NCI-H2107 treated with DMSO at 0.1 percent for 48 hours (cell line): ENCODE measurements at regions not wholly inside any gene's neighbourhood (a gene's known extent, or its start where the extent isn't known, plus 50 kb on each side); places are given as distances from the start of the nearest gene placed in this dataset.
"Not testable (repeated sequence)": the region's sequence is repeated elsewhere in the genome, so short reads cannot be mapped to it uniquely, and the experiment has no call there.

Experiments used
- DNase-seq: peaks from one replicate; lab custom pipeline; 2025; ENCODE audit not compliant: unreplicated experiment; lab: John Stamatoyannopoulos, UW

DNA sequence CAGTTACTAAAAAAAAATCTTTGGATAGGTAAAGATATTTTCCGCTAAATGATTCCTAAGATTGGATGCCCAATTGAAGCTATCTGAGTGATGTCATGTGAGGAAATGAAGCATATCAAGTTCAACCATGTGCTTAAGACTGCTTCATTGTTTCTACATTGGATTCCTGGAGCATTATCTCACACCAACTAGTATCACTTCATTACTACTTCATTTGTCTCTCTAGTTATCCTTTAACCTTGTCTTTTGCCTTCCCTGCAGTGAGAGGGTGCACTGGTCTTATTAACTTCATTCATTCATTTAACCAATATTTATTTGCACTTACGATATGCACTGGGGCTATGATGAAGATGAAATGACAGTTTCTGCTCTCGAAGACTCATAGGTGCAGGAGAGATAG is 198.1 kb downstream of the SLC38A4 start:
- no peak for DNase-seq

GRCh38 chr12:46619474-46619873 is 206.3 kb downstream of the SLC38A4 start:
- not testable (repeated sequence) for DNase-seq

DNA sequence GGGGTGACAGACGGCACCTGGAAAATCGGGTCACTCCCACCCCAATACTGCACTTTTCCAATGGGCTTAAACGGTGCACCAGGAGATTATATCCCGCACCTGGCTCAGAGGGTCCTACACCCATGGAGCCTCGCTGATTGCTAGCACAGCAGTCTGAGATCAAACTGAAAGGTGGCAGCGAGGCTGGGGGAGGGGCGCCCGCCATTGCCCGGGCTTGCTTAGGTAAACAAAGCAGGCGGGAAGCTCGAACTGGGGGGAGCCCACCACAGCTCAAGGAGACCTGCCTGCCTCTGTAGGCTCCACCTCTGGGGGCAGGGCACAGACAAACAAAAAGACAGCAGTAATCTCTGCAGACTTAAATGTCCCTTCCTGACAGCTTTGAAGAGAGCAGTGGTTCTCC is 208.1 kb downstream of the SLC38A4 start:
- not testable (repeated sequence) for DNase-seq

DNA sequence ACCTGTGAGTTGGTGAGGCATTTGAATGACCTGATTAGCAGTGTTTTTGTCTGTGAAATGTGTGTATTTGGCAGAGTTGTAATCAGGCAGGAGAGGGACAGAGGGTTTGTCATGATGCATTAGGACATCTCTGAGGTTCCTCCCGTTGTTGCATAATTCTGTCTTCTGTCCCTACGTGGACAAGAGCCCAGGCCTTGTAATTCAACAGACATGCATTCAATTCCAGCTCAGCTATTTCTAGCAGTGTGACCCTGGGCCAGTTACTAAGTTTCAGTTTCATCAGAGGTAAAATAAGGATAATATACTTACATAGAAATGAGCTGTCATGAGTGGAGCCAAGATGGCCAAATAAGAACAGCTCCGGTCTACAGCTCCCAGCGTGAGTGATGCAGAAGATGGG is 208.6 kb downstream of the SLC38A4 start:
- DNase-seq: no peak

GRCh38 chr12:46610754-46611153 is 215.0 kb downstream of the SLC38A4 start:
- no peak for DNase-seq

DNA sequence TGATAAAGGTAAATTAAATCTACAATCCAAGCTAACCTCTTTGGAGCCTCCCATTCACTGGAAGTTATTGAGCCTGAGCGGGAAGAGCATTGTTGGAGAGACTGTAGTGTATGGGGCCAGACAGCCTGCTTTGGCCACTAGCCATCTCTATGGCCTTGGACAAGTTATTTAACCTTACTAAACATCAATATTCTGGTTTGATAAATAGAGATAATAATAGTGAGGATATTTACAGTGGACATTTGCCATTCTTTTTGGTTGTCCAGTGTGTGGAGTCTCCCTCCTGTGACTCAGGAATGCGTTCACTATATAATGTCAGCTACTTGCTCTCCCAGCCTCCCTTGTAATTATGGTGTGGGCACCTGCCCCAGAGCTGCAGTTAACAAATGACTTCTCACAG is 216.1 kb downstream of the SLC38A4 start:
- no peak for DNase-seq

- DNase-seq: no peak
Measured at GRCh38 chr12:46609273-46609623, 216.5 kb downstream of the SLC38A4 start.

GRCh38 chr12:46608431-46609272 is 217.1 kb downstream of the SLC38A4 start:
- DNase-seq: no peak

DNA sequence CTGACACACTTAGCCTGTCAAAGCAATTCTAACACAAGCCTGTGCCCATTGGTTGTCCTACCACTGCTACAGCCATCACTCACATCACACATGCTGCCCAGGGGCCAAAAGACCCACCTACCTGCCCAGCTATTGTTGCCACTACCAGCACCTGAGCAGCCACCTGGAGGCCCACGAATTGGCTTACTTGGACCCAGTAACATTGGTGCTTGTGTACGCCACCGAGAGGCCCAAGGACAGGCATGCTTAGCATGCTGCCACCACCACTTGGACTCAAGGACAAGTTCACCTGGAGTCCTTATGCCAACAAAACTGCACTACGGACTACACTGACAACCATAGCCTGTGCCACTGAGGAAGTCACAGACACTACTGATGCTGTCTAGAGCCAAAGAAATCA is 221.1 kb downstream of the SLC38A4 start:
- DNase-seq: no peak

DNA sequence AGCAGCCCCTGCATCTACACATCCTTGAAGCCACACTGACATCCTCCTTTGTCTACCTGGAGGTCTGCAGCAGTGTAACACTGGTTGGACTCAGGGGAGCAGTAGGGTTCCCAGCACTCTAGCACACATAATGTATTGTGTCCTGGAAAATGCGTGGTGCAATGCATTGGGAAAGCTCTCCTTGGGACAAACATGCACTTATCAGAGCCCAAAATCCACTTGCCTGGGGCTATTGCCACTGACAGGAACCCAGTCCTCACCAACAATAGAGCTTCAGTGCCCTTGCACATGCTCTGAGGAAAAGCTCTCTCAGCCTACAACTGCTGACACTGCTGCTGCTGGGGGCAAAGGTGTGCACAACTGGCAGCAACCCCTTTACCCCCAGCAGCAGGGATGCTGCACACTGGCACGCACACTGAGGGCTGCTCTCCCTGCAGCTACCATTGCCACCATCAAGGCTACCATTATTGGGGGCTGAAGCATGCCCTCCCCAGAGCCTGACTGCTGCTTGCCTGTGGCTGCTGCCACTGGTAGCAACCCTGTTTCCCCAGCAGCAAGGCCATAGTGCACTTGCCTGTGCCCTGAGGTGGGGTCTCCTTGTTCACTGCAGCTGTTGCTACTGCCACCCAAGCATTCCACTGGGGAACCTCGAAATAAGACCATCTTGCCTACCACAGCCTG is 221.9 kb downstream of the SLC38A4 start:
- DNase-seq: no peak

DNA sequence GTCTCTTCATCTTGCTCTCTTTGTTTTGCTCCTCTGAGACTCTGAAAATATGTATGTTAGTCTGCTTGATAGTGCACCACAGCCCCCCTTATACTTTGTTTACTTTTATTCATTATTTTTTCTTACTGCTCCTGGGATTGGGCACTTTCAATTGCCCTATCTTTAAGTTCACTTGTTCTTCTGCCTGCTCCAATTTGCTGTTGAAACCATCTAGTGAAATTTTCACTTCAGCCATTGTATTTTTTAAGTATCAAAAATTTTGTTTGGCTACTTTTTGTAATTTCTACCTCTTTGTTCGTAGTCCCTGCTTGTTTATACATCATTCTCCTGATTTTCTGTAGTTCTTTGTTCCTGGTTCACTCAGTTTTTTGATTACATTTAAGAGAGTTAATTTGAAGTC is 223.3 kb downstream of the SLC38A4 start:
- DNase-seq: no peak

- DNase-seq: no peak
Measured at GRCh38 chr12:46590991-46591703, 218.6 kb upstream of the SLC38A2 start.

GRCh38 chr12:46585854-46586621 is 213.5 kb upstream of the SLC38A2 start:
- no peak for DNase-seq

GRCh38 chr12:46584098-46584497 is 211.5 kb upstream of the SLC38A2 start:
- not testable (repeated sequence) for DNase-seq

DNA sequence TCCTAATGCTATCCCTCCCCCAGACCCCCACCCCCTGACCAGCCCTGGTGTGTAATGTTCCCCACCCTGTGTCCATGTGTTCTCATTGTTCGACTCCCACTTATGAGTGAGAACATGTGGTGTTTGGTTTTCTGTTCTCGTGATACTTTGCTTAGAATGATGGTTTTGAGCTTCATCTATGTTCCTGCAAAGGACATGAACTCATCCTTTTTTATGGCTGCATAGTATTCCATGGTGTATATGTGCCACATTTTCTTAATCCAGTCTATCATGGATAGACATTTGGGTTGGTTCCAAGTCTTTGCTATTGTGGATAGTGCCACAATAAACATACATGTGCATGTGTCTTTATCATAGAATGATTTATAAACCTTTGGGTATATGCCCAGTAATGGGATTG is 209.4 kb upstream of the SLC38A2 start:
- DNase-seq: not testable (repeated sequence)

GRCh38 chr12:46580445-46580844 is 207.9 kb upstream of the SLC38A2 start:
- no peak for DNase-seq

DNA sequence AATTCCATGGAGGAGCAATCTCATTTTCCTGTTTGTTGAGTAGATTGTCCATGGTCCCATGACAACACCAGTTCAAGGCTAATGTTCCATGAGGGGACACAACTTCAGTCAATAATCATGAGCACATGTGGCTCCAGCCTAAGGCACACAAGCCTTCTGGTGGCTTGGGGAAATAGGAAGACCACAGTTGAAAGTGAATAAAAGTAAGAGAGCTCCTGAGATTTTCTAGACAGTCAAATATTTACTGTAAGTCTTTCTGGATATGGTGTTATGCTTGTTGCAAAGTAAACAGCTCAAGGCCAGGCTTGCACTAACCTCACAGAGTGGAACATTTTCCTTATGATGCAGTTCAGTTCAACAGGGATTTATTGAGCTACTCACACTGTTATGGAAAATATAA is 206.9 kb upstream of the SLC38A2 start:
- DNase-seq: no peak

DNA sequence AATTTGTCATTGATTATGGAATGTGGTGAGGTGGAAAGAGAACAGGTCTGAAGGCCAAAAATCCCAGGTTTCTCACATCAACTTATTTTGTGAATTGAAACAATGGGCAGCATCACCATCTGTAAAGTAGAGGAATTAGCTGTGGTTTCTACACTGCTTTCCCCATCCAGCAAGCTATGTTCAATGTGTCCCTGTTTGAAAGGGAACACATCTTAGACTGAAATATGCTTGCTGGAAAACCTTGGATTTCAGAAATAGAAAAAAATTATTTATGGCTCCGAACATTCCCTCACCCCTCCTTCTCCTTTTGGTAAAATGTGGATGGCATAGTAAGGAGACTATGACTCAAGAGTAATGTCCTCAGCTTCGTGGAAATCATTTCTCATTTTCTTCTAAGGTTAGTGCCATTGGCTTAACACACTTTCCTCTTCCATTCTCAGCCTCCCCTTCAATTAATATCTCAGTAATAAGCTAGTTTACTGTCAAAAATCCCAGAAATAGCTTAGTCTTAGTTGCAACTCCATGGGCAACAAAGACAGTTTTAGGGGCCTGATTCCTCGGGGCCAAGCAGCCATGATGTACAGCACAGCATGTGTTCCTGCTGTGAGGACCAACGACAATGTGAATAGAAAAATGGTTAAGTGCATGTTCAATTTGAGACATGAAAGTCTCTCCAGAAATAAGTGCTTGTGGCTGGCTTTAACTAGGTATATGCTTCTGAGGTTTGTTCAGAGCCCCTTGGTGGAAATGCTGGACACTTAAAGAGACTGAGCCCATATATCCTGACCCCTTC is 205.8 kb upstream of the SLC38A2 start:
- no peak for DNase-seq

DNA sequence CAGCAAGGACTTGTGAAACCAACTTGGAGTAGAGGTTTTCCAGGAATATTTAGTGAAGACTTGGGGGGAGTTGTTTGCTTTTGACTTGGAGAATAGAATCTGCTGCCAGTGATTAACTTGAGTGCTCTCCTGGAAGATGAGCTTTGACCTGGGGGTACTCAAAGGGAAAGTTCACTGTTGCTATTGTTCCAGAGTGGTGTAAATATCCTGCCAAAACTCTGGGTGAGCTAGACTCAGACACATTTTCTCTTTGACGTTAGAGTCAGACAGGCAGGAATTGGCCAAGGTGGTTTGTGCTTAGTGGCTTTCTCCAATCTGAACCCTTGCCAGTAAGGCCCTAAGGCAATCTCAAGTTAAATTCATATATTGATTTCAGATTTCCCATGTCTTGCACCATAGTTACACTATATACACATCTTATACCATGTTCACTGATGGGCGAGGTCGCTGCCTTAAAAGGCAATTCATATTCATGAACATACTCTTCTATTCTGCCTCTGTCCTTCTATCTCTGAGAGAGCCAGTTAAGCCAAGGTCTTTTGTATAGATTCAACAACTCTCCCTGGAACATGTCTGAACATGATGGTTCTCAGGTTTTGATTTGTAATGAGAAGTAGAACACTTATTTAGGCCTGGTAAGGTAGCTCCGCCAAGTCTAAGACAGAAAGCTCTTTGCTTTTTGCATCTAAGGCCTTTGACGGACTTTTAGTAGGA is 204.6 kb upstream of the SLC38A2 start:
- no peak for DNase-seq

- DNase-seq: no peak
Measured at GRCh38 chr12:46574847-46575246, 202.3 kb upstream of the SLC38A2 start.
